Hematopoietic multipotent progenitor cell treated with erythropoietin and hydrocortisone succinate and interleukin-3 and kit ligand, for 8 days (in vitro differentiated cells): ENCODE measurements at regions not wholly inside any gene's neighbourhood (a gene's known extent, or its start where the extent isn't known, plus 50 kb on each side); places are given as distances from the start of the nearest gene placed in this dataset.
A peak's percentile ranks its signal among the peaks of the same experiment; 100 is the strongest.
"Not testable (repeated sequence)": the region's sequence is repeated elsewhere in the genome, so short reads cannot be mapped to it uniquely, and the experiment has no call there.

ENCODE experiments used
- DNase-seq: peaks from one replicate; pipeline ENCODE4 v3.0.0-alpha.2; 2015

DNA sequence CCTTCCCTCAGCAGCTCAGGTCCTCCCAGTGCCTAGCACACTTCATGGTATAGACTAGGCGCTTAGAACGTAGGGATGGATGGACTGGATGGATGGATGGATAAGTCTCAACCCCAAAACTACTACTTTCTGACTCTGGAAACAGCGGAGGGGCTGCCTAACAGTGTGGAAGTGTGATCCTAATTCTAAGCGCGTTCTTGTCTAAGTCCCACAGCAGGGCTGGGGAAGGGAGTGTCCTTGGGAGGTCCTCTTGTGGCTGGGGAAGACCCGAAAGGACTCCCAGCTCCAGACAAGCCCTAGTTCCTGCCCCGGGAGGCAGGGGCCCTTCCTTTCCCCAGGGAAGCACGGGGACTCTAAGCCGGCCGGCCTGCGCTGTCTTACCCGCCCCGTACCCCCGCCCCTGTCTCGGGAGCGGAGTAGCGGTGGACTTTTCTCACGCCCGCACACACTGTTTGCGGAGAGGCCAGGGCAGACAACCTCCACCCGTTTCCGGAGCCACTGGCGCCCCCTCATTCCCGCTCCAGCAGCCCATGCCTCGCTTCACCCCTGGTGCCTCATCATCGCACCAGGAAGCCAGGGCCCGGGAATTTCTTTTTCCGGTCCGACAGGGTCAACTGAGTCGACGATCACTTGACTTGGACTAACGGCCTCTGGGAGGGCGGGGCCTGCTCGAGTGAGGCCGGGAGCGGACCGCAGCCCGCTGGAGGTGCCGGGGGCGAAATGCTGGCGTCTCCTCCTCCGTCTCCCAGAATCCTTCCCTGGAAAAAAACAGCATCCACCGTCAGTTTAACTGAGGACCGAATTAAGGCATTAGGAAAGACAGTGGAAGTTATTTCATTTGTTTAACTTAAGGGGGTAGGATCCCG is 133.3 kb downstream of the TBC1D2B start:
- peak; percentile 91 for DNase-seq

DNA sequence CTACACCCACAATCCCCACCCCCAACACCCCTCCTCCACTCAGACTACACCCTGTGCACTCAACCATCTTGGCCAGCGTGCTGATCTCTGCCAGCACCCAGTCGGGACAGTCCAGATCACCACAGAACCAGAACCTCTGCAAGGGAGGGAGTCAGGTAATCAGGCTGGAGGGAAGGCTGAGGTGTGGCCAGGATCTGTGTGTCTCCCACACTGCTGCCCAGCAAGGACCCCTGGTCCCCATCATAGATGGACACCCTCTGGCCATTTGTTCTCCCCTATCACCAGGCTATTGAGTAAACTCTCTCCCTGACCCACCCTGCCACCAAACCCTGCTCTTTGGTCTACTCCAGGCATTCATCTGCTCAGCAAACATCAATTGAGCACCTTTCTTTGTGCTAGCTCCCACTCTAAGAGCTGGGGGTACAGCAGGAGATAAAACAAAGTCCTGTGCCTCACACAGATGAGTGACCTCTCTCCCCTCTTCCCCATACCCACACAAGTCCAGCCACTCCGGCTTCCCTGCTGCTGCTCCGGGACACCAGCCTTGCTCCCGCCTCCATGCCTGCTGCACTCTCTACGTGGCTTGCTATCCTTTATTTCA is 134.8 kb downstream of the TBC1D2B start:
- no peak for DNase-seq

DNA sequence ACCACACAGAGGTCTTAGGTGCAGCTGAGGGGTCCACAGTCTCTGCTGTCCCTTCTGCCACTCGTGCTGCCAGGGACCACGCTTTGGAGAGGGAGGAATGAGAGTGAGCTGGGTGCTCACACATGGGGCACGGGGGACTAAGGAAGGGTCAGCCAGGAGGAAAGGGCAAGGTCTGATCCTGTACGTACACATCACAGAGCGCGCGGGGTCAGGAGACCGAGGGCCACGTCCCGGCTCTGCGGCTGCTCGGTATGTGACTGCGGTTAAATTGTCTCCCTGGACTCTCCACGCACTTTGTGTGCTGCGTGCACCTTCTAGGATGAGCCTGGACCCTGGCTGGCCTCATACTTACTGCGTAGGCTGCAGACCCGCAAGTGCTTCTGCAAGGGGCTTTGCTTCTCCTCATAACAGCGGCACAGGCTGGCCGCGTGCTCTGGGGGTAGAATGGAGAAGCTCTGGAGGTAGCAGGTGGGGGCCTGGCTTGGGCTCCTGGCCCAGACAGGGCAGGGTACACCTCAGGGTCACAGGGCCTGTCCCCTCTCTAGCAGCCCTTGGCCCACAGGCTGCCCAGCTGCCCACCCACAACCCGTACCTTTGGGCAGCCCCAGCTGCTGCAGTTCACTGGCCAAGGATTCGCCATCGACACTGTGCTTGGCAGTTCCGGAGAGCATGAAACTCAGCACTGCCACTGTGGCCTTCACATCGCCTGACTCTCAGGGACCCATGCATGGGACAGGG is 136.3 kb downstream of the TBC1D2B start:
- not testable (repeated sequence) for DNase-seq

DNA sequence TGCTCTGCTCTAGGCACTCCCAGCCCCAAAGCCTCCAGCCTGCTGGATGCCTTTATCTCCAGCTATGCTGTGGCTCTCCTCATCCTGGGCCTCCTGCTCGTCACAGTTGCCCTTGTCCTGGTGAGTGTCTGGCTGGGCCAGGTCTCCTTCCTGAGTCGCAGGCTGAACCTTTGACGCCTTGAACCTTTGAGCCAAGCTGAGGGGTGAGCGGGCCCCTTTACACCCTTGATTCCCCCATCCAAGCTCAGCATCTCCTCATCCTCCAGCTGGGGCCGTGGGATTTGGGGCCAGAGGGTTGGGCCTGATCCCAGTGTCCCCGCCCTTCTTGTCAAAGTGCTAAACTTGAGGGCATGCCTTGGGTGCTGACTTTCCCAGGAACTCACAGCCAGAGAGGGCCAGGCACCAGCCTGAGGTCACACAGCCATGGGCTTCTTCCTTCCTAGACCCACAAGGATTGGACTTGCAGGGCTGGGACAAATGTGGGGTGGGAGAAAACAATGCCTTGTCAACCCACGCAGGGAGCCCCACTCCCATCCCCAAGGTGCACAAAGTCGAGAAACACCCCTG is 137.0 kb downstream of the TBC1D2B start:
- no peak for DNase-seq

DNA sequence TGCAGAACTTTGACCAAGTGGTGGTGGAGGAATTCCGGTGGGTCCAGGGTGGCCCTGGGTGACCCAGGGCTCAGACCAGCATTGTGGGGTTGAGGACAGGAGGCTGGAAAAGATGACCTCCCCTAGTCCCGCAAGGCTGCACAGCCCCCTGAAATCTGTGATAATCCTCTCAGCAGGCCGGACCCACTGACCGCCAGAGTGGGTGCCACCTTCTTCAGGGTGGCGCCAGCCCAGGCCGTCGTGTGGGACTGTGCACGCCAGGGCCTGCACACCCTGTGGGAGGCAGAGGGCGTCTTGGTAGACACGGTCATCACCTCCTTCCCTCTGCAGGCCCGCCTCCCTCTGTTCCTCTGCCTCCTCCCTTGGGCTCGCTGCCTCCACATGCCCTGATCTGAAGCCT is 137.7 kb downstream of the TBC1D2B start:
- DNase-seq = no peak

DNA sequence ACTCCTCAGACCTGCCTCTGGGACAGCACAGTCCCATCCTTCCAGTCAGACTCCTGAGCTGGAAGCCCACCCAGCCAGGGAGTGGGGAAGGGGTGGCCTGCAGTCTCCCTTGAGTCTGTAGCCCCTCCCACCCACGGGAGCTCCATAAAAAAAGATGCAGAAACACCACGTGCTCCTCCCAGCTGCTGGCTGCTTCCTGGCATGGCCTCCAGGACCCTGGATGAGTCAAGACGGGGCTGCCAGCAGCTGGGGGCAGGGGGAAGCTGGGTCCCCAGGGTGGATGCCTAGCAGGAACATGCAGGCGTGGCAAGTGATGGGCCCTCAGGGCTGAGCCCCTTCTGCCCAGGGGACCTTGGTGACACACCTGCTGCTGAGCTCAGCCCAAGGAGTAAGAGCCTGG is 138.5 kb downstream of the TBC1D2B start:
- not testable (repeated sequence) for DNase-seq

DNA sequence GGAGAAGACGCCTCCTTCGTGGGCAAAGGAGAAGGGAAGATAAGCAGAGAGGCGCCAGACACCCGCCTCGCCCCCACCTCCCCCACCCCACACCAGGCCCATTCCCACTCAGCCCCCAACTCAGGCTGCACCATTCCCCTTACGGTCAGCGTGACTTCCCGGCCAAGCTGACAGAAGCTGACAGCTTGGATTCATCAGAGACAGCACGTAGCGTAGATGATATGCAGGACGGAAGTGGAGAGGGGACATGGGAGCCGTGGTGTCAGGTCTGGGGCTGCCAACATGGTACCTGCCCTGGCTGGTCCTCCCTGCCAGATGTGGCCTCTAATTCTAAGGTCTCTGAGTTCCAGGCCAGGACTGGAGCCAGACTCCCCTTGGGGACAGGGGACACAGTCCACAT is 139.0 kb downstream of the TBC1D2B start:
- not testable (repeated sequence) for DNase-seq

DNA sequence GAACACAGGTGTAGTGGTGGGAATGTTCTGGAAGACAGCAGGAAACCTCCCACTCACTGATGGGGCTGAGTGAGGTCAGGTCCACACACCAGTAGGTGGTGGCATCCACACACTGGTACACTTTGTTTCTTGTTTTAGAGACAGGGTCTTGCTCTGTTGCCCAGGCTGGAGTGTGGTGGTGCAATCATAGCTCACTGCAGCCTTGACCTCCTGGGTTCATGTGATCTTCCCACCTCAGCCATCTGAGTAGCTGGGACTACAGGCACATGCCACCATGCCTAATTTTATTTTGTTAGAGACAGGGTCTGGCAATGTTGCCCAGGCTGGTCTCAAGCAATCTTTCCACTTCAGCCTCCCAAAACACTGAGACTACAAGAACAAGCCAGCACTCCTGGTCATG is 140.9 kb downstream of the TBC1D2B start:
- DNase-seq = not testable (repeated sequence)

DNA sequence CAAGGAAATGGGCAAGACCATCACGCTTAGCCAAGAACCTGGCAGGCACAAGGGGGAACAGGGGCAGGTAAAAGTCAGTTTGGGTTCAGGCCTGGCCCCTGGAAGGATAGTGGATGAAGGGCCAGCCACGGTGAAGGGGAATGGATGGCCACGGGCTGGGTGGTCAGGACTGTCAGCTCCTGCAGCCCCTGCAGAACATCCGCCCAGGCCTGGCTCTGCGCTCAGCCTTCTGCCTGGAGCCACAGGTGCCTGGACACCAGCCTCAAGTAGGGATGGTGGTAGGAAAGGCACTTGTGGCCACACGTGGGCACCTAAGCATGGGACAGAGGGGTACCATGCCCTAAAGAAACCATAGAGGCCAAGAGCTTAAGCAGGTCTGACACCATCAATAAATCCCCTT is 143.0 kb downstream of the TBC1D2B start:
- DNase-seq = not testable (repeated sequence)

DNA sequence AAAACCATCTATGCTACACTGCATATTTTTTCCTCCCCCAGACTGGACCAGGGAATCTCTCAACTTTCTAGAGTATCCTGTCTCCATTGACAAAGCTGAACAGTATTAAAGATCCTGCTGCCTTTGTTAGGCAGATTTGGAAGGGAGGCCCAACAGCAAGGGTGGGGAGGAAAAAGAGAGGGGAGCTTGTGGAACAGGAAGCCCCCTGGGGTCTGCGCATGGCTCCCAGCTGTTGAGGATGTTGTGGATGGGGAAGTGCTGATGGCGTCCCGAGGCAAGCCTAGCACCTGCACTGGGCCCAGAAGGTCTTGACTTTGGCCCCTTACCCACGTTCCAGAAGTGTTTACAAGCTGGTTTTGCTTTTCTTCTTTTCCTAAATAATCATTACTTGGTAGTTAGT is 146.6 kb downstream of the TBC1D2B start:
- not testable (repeated sequence) for DNase-seq

DNA sequence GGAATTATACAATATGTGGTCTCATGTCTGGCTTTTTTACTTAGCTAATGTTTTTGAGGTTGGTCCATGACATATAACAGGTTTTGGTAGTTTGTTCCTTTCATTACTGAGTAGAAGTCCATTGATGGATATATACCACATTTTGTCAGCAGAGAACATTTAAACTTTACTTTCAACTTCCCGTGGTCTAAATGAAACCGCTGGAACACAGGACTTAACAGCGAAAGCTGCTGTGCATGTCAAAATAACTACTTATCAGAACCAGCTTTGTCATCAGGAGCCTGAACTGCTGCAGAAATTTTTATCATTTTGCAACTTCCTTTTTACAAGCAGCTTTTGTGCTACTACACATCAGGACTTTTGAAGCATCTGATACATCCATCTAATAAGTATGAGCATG is 147.0 kb downstream of the TBC1D2B start:
- DNase-seq = not testable (repeated sequence)

DNA sequence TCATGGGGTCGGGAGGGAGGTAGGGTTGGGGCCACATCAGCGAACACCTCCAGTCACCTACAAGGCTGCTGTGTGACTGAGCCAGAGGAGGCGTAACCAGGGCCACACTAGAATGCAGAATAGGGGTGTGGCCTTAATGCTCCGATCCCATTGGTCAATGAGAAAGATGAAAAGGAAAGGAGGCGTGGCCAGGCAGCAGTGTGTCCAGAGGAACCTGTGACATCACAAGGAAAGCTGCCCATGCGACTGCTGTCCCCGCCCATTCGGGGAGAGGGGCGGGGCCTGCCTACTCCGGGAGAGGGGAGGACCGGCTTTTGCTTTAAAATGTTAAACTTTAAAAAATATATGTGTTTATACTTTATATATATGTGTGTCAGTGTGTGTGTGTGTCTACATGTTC is 150.7 kb downstream of the TBC1D2B start:
- peak; percentile 67 for DNase-seq

DNA sequence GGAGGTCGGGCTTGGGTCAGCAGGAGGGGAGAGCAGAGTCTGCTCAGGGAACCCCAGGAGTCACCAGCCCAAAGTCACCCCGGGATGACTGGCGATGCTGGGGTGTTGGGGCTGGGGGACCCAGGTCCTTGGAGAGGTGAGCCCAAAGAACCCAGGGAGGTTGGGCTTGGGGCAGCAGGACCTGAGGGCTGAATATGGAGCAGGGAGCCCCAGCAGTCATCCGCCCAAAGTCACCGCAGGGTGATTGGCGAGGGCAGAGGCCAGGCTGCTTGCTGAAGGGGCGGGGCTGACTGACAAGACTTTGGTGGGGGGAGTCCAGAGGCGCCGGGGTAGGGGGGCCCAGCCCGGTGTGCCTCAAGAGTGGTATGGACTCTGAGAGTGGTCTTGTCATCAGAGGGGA is 151.2 kb downstream of the TBC1D2B start:
- DNase-seq = not testable (repeated sequence)

DNA sequence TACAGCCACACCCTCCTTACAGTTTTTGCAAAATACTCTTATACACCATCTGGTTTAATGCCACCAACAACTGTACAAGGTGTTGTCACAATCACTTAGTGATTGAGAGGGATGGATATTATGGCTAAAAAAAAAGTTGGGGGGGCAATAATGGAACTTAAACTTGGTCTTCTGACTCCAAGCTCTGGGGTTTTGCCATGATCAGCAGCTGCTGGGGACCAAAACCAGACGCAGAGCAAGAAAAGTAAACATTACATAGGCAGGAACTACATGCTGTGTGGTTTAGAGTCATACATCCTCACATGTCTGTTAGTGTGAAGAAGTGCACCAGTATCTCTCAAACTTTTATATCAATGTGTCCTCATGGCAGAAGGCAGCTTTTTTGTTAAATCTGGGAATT is 152.4 kb downstream of the TBC1D2B start:
- not testable (repeated sequence) for DNase-seq

DNA sequence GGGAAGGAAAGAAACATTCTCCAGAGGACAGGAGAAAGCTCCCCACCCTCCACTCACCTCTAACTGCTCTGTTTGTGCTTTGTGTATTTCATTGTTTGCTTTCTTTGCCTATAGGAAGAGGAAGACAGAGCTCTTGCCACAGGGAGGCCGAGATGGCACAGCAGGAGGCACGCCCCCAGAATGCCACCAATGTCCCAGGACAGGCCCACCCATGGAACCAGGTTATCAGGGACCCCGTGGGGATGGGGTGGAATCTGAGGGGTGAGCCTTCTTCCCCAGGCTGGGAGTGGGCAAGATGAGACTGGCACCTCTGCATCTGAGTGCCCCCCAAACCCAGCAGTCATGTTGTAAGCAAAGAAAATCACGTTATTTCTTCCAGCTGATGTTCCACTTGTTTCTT is 155.8 kb downstream of the TBC1D2B start:
- no peak for DNase-seq

DNA sequence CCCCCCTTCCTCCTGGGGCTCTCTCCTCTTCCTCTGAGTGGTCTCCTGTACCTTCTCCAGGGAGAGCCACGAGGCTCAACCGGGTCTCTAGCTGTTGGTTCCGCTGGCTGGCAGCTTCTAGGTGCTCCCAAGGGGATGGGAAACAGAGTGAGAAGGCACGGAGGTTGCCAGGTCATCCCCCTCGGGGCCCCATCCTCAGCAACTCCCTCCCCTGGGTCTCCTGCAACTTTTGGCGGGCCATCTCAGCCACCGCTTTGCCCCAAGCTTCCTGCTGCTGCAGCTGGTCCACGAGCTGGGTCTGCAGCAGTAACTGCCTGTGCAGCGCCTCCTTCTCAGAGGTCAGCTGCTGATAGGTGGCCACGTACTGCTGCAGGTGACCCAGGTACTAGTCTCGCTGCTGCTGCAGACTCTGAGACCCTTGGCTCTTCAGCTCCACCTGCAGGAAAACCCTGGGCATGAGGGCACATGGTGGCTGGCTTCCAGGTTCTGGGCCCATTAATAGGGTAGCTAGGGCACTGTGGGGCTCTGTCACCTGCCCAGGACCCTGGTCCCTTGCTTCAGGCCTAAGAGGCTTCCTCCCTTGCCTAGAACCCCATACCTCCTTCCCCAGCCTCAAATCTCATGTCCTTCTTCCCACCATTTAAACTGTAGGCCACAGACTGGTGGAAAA is 160.4 kb downstream of the TBC1D2B start:
- not testable (repeated sequence) for DNase-seq

DNA sequence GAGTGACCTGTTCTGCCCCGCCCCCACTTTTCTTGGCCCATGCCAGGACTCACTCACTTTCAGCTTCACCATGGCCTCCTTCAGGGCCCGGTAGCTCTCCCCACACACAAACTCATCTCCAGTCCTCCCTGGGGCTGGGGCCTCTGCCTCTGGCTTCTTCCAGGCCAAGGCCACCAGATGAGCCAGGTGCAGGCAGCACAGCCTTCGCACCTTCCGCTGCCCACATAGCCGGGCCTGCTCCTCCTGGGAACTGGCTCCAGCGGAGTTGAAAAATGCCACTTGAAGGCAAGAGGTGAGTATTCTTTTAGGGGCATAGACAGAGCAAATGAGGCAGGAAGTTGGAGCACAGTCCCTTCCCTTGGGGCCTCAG is 161.6 kb downstream of the TBC1D2B start:
- not testable (repeated sequence) for DNase-seq

DNA sequence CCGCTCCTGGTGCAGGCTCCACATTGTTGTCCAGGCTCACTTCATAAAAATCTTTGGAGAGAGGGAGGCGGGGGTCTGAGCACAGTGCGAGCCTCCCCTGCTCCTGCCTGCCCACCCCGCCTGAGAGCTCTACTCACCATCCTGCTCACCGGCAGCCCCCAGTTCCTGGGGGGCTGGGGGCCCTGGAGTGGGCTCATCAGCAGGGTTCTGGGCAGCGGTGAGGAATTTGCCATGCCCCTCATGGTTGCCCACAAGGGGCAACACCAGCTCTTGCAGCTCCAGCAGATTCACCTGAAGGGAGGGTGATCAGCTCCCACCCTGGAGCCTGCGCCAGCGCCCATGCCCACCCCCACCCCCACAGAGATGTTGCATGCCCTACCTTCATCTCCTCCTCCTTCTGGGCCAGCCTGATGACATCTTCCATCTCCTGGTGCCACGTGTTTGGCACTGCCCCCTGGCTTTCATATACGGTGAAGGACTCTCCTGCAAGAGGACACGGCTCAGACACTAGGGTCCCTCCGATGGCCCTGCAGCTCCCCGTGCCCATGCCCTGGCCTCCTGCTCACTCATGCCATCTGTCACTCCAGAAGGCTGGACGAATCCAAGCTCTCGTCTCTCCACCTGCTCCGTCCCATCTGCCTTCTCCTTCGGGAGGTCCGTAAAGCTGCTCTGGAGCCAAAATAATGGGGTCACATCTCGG is 162.1 kb downstream of the TBC1D2B start:
- no peak for DNase-seq

DNA sequence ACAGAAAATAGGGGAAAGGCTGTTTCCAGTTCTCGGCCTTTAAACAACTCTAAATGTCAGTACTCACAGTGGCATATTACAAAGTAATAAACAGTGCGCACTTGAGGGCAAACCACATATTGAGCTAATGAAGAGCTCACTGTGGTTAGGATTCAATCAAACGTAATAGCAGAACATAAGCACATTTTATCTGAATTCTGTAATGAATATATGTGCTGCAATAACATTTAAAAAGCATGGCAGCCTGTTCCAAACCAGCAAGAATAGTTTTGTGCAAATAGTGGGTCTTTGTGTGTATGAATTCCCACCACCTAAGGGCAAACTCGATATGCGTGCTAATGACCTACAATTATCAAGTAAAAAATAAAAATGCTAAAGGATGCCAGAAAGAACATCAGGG is 163.0 kb downstream of the TBC1D2B start:
- DNase-seq = not testable (repeated sequence)

DNA sequence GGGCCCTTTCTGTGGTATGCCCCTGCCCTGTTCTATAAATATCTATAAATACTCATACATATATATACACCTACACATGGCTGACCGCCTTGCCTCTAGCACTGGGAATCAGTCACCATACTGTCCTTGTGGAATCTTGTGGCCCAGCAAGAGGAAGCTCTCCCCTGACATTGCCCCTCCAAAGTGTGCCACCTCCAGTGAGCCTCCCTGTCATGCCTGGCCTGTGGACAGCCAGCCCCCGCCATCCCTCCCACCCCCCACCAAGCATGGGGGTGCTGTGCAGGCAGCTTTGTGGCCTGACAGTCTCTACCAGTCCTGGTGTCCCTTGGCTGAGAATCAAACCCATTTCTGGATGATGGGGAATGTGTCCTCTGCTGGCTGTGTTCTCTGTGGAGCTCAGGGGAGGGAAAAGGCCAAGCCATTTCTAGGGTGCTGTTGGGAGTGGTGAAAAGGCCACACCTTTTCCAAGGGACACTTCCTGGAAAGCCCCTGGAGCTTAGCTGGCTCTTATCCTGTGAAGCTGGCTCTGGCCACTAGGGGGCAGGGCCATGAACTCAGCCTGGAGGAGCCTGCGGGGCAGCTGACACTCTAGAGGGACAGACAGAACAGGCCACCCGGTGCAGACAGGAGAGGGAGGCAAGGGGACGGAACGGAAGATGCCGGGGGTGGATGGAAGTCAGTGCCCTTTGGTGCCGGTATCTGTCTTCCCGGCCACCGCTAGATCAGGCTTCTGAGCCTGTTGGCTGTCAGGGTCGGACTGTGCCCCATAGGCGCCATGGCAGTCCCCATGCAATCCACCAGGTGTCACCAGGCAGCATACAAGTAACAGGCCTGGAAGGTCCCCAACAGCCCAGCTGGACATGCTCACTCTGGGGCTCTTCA is 167.2 kb downstream of the TBC1D2B start:
- peak; percentile 89 for DNase-seq
